Panc1 (cell line): ENCODE measurements at regions not wholly inside any gene's neighbourhood (a gene's known extent, or its start where the extent isn't known, plus 50 kb on each side); places are given as distances from the start of the nearest gene placed in this dataset.

Experiments
- ATAC-seq: fragments of 200-7000 bp; cut with Tn5 transposase; 2 replicates; pipeline ENCODE4 v1.9.1; 2020; ENCODE audit warnings: mild to moderate bottlenecking, moderate library complexity
- BruUV-seq: library from RNA; stranded (reverse); fragments of 400-500 nt; replicated peaks from 2 replicates; lab custom pipeline; 2021; lab: Mats Ljungman, UMichigan
- CTCF ChIA-PET: fragments of 300-600 bp; sonication (Branson Sonifier 250); formaldehyde crosslinking; loops from one replicate; lab custom pipeline; 2022; ENCODE audit warnings: antibody characterized with exemption; lab: Charles Lee
- POLR2A ChIA-PET: fragments of 300-600 bp; sonication (Branson Sonifier 250); formaldehyde crosslinking; loops from one replicate; lab custom pipeline; 2022; ENCODE audit warnings: antibody characterized with exemption; lab: Charles Lee
- DNase-seq: peaks from one replicate; pipeline ENCODE4 v3.0.0-alpha.2; 2010; ENCODE audit warnings: low read depth, low spot score
- H3K27ac ChIP-seq: 2 replicates; pipeline ENCODE4 v1.5.1; 2011; ENCODE audit warnings: mild to moderate bottlenecking, low read length, inconsistent platforms
- H3K27me3 ChIP-seq: fragments of 200-500 bp; sonication (Bioruptor generic); 2 replicates; pipeline ENCODE4 v1.6.0; 2014; ENCODE audit warnings: low read length, inconsistent platforms; ENCODE audit not compliant: control insufficient read depth, insufficient read depth
- H3K36me3 ChIP-seq: fragments of 200-500 bp; sonication (Bioruptor generic); 2 replicates; pipeline ENCODE4 v1.5.1; 2014; ENCODE audit warnings: inconsistent platforms, mild to moderate bottlenecking, low read length, moderate library complexity; ENCODE audit not compliant: control insufficient read depth, insufficient read depth
- H3K4me1 ChIP-seq: 2 replicates; pipeline ENCODE4 v1.5.1; 2011; ENCODE audit warnings: inconsistent platforms, mild to moderate bottlenecking, low read length, moderate library complexity; ENCODE audit not compliant: control insufficient read depth, insufficient read depth
- H3K4me3 ChIP-seq, 2 experiments: 2 replicates each; pipeline ENCODE4 v1.5.1; 2011 to 2012; ENCODE audit warnings: low read depth in 2 of 2, low read length in 2 of 2, mild to moderate bottlenecking in 2 of 2, inconsistent platforms in 1 of 2, moderate library complexity in 1 of 2
- H3K9me3 ChIP-seq: fragments of 200-500 bp; sonication (Bioruptor generic); 2 replicates; pipeline ENCODE4 v1.5.1; 2014; ENCODE audit warnings: low read depth, mild to moderate bottlenecking, inconsistent platforms, low read length, moderate library complexity; ENCODE audit not compliant: control insufficient read depth, insufficient read depth
- CTCF ChIP-seq: fragments of 450-650 bp; IDR thresholded peaks from 2 replicates; pipeline ENCODE4 v1.5.1; 2017; ENCODE audit warnings: mild to moderate bottlenecking
- POLR2AphosphoS5 ChIP-seq: IDR thresholded peaks from 2 replicates; pipeline ENCODE4 v1.6.1; 2012; ENCODE audit warnings: mild to moderate bottlenecking, low read depth, low read length, moderate library complexity
- REST ChIP-seq, 2 experiments: IDR thresholded peaks; 2 replicates each; pipeline ENCODE4 v1.6.1; 2011 to 2012; ENCODE audit warnings: low read depth in 2 of 2, control low read depth in 1 of 2, low read length in 1 of 2, mild to moderate bottlenecking in 1 of 2, moderate library complexity in 1 of 2; ENCODE audit not compliant: insufficient read depth in 1 of 2
- SIN3A ChIP-seq: IDR thresholded peaks from 2 replicates; pipeline ENCODE4 v1.6.1; 2012; ENCODE audit warnings: low read depth, mild to moderate bottlenecking, low read length, moderate library complexity, borderline replicate concordance; ENCODE audit not compliant: insufficient read depth
- TCF7L2 ChIP-seq: IDR thresholded peaks from 2 replicates; pipeline ENCODE4 v1.6.1; 2011; ENCODE audit warnings: mild to moderate bottlenecking, low read depth, low read length, inconsistent platforms
- in situ Hi-C: cut with HindIII; loops from 2 replicates; pipeline ENCODE4 v1.10.0; 2016; ENCODE audit warnings: low sequenced_read_pairs, low pct_unique_long_range_greater_than_20kb
- intact Hi-C: fragments of 100-400 bp; cut with micrococcal nuclease; formaldehyde crosslinking; loops from one replicate; pipeline ENCODE4 v1.10.0; 2022; ENCODE audit not compliant: unreplicated experiment

GRCh38 chr9:135018306-135018915 lies 69.1 kb upstream of the OLFM1 start:
- BruUV-seq = no TSS peak
- in situ Hi-C loops = no loop called here
- intact Hi-C loops = no loop called here
- POLR2A ChIA-PET = no interaction called here
- Histone ChIP-seq H3K27ac (no peak overlapping the region), H3K4me1 (no peaks in the 10 kb centered on the region), H3K4me3 (no peak overlapping the region), H3K9me3 (no peaks in the 10 kb centered on the region), H3K36me3 (no peaks in the 10 kb centered on the region), H3K27me3 (no peaks in the 10 kb centered on the region; the same call in 1 of the 2 replicates)
- DNase-seq (no peak), ATAC-seq (no peak)
- no peak for TF ChIP-seq CTCF
- TF ChIP-seq SIN3A = no peak
- TF ChIP-seq REST (IDR thresholded peaks at IDR 0.05; ENCODE audit: insufficient read depth in 1 of 2, low read depth in 2 of 2, low read length in 1 of 2) = no peak
- no peak for TF ChIP-seq POLR2AphosphoS5
- TF ChIP-seq TCF7L2 = no peak
- CTCF ChIA-PET = no interaction called here

- TF ChIP-seq CTCF (no peak), REST (IDR thresholded peaks at IDR 0.05; ENCODE audit: insufficient read depth in 1 of 2, low read depth in 2 of 2, low read length in 1 of 2) (no peak), SIN3A (no peak), TCF7L2 (no peak), POLR2AphosphoS5 (no peak)
- no peak for ATAC-seq
- Histone ChIP-seq H3K27ac (no peak overlapping the region), H3K4me1 (no peaks in the 10 kb centered on the region), H3K9me3 (no peaks in the 10 kb centered on the region), H3K4me3 (no peak overlapping the region), H3K36me3 (no peaks in the 10 kb centered on the region), H3K27me3 (no peaks in the 10 kb centered on the region; the same call in 1 of the 2 replicates)
- ChIA-PET CTCF (no interaction called here), POLR2A (no interaction called here)
- intact Hi-C loops (no loop called here), in situ Hi-C loops (no loop called here)
- no peak for DNase-seq
- BruUV-seq = no TSS peak
Measured at GRCh38 chr9:135019224-135019623, 68.2 kb upstream of the OLFM1 start.
